ENCODE measurements at regions not wholly inside any gene's neighbourhood (a gene's known extent, or its start where the extent isn't known, plus 50 kb on each side); places are given as distances from the start of the nearest gene placed in this dataset.

- no peak for DNase-seq (ENCODE audit: low read depth)
Measured at GRCh38 chr16:56090076-56090475, 101.2 kb upstream of the GNAO1 start.

DNA sequence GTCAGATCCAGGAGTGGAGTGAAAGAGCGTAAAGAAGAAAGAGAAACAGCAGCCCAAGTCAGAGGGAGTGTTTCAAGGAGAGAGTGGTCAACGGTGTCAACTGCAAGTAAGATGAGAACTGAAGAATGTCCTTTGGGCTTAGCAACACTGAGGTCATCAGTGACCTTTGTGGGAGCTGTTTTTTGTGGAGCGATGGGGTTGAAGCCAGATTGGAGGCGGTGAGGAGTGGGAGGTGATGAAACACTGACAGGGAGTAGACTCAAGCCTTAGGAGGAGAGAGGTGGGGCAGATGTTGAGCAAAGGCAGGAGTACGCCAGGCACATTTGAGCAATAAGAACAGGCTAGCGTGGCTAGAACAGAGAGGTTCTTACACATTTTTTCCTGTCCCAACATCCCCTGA, 103.7 kb upstream of the GNAO1 start:
- DNase-seq (ENCODE audit: low read depth) = no peak

DNA sequence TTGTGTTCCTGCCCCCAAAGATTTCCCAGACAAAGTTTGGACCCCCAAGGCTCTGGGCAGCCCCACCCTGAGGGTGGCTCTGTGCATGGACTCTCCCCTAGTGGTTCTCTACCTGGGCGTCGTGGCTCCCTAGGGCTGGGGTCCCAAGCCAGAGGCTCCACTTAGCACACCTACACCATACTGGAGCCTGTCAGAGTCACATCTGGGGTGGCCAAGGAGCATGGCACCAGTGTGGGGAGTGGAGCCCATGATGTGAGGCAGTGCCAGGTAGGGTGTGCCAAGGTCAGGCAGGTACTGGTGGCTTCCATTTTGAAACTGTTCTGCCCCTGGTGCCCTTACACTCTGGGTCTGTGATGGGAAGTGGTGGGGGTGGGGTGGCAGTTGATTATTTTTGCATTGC, 109.9 kb upstream of the GNAO1 start:
- no peak for DNase-seq (ENCODE audit: low read depth)

- DNase-seq (ENCODE audit: low read depth) = no peak
Measured at GRCh38 chr16:56075732-56076388, 115.4 kb upstream of the GNAO1 start.

- no peak for DNase-seq (ENCODE audit: low read depth)
Measured at GRCh38 chr16:56073508-56073907, 117.8 kb upstream of the GNAO1 start.

GRCh38 chr16:56072096-56072495, 119.2 kb upstream of the GNAO1 start:
- no peak for DNase-seq (ENCODE audit: low read depth)

DNA sequence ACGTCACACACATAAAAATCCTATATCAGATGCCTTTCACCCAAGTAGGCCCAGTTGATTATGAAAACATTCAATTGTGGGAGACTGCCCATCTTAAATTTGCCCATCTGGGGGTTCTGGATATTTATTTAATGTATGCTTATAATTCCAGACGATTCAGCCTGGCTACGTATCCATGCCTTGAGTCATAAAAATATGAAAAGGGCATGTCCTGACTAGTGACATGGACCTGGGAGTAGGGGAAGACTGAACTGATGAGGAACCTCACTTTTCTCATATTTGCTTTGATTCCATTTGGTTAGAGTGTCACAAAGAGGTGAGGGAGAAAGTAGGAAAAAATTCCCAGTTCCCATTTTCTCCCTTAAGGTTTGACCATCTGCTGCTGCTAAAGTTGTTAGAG, 122.5 kb upstream of the GNAO1 start:
- no peak for DNase-seq (ENCODE audit: low read depth)

DNA sequence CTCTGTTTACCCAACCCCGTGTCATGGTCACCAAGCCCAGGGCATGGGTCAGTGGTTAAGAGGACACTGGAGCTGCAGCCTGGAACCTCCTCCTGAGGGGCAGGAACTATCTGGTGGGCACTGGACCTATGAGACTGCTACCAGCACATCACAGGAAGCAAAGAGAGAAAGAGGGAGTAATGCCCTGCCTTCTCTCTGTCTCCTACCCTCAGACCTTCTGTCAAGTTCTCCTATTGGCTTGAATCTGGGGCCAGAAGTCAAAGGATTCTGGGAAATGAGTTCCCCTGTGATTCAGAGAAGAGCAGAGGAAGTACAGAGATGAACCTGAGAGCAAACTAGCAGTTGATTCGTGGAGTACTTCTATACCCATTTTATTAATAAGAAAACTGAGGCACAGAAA, 123.0 kb upstream of the GNAO1 start:
- no peak for DNase-seq (ENCODE audit: low read depth)

GRCh38 chr16:56067406-56067805, 123.9 kb upstream of the GNAO1 start:
- no peak for DNase-seq (ENCODE audit: low read depth)

GRCh38 chr16:56066617-56067016, 124.7 kb upstream of the GNAO1 start:
- no peak for DNase-seq (ENCODE audit: low read depth)

DNA sequence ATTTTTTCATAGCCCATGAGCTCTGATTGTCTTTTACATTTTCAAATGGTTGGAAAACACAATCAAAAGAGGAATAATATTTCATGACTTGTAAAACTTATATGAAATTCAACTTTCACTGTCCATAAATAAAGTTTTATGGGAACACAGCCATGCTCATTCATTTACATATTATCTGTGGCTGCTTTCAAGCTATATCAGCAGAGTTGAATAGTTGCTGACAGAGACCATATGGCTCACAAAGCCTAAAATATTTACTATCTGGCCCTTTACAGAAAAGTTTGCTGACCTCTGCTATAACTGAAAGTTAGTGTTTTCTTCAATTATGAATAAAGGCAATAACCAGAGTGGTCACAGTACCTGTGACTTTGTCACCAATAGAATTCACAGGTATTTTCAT, 128.2 kb upstream of the GNAO1 start:
- DNase-seq (ENCODE audit: low read depth) = no peak

DNA sequence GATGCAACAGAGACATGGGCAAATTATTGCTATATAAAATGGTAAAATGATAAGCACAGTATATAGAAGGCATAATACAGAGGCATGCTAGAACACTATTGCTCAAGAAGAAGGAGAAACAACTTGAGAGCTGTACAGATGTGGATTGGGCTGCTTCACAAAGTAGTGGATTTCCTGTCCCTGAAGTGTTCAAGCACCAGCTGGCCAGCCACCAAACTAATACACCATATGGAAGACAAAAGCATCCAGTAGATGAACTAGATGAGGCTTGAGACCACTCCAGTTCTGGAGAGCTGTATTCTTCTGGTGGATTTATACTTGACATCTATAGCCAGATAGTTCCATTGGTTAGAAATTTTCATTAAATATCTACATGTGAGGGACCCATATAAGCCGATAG, 134.1 kb upstream of the GNAO1 start:
- no peak for DNase-seq (ENCODE audit: low read depth)

GRCh38 chr16:56050916-56051315, 140.4 kb upstream of the GNAO1 start:
- DNase-seq (ENCODE audit: low read depth) = no peak

- no peak for DNase-seq (ENCODE audit: low read depth)
Measured at GRCh38 chr16:56048425-56049105, 142.7 kb upstream of the GNAO1 start.

GRCh38 chr16:56047307-56048234, 143.7 kb upstream of the GNAO1 start:
- DNase-seq (ENCODE audit: low read depth) = no peak

DNA sequence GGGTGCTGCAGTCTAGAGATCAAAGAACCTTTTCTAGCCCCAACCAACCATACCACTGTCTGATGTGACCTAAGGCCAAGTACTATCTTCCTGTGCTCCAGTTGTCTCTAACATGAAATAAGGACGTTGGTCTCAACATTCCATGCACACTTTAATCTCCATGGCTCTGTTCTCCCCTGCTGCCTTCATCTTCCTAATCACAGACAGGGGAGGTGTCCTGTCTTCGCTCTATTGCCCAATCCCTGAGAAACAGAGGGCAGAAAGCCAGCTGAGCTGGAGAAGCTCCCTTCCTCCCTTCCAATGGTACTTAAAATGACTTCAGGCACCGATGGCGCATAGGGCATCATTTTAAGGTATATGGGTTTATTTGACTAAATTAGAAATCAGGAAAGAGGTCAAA, 148.9 kb upstream of the GNAO1 start:
- DNase-seq (ENCODE audit: low read depth) = no peak

DNA sequence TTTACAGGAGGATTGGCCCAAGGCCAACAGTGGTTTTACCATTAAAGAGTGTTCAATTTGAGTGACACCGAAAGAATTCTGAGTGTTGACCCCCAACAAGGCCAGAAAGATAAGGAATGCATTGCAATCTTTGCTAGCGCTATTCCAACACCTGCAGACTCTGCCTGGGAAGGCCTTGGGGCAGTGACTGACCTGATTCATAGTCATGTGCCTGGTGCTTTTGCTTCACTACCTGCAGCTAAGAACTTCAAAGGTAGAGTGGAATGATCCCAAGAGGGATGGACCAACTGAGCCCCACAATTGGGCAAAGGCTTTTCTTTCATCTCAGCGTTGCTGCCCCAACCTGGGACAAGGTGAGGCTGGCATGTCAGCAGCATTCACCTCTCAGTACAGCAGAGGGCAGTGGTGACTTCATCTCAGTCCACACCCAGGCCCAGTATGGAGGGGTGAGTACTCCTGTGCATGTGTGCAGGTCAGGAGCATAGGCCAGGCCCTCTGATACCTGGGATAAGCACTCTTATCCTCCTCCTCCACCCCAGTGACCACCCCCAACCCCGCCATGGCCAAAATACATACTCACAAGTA, 149.6 kb upstream of the GNAO1 start:
- DNase-seq (ENCODE audit: low read depth) = no peak

GRCh38 chr16:56038564-56039098, 152.7 kb upstream of the GNAO1 start:
- no peak for DNase-seq (ENCODE audit: low read depth)

GRCh38 chr16:56032072-56032471, 156.9 kb upstream of the CES5A start:
- DNase-seq (ENCODE audit: low read depth) = no peak

DNA sequence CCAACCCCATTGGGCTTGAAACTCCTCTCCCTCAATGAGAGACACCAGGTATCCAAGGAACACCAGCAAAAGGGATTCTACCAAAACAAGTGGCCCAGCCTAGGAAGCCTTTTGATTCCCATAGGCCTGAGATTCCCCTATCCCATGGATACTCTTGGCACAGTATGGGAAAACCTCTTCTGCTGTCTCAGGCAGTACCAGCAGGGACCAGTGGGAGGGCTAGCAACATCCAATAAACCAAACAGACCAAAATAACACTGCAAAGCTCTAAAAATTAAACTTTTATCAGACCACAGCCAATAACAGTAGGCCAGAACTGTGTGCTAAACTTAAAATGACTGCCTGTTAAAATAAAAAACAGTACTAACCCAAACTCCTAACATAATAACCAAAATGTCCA, 153.9 kb upstream of the CES5A start:
- no peak for DNase-seq (ENCODE audit: low read depth)

DNA sequence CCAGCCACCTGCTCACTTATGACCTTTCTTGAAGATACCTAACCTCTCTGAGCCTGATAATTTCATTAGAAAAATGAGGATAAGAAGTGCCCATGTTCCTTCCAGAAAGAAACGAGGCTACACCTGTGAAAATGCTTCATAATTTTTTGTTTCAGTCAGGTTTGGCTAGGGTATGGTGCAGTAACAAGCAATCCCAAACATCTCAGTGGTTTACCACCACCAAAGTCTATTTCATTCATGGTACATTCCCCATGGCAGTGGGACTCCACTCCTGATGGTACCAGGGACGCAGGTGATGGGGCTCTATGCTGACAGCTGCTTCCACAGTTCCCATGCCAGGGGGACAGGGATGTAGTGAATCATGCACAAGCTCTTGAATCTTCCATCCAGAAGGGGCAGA, 147.6 kb upstream of the CES5A start:
- no peak for DNase-seq (ENCODE audit: low read depth)

- DNase-seq (ENCODE audit: low read depth) = no peak
Measured at GRCh38 chr16:56019274-56019673, 144.1 kb upstream of the CES5A start.

All from non-pigmented ciliary epithelial cell (primary cell).